Mucosa of descending colon (tissue), 3 donors: ENCODE measurements at regions not wholly inside any gene's neighbourhood (a gene's known extent, or its start where the extent isn't known, plus 50 kb on each side); places are given as distances from the start of the nearest gene placed in this dataset.

Experiments
- ATAC-seq: fragments of 200-7000 bp; cut with Tn5 transposase; one replicate; pipeline ENCODE4 v1.9.1; 2020; ENCODE audit warnings: mild to moderate bottlenecking, moderate library complexity
- DNase-seq, 3 donors: peaks; one replicate each; pipeline ENCODE4 v3.0.0-alpha.2; 2020
- H3K36me3 ChIP-seq: fragments of 200-600 bp; one replicate; pipeline ENCODE4 v1.8.0; 2021; ENCODE audit warnings: low read depth, mild to moderate bottlenecking
- H3K4me1 ChIP-seq: fragments of 200-600 bp; one replicate; pipeline ENCODE4 v1.8.0; 2021; ENCODE audit warnings: low read depth, mild to moderate bottlenecking
- H3K4me3 ChIP-seq: fragments of 200-600 bp; one replicate; pipeline ENCODE4 v1.8.0; 2021; ENCODE audit warnings: mild to moderate bottlenecking
- H3K9me3 ChIP-seq: fragments of 200-600 bp; one replicate; pipeline ENCODE4 v1.8.0; 2021; ENCODE audit warnings: mild to moderate bottlenecking
- intact Hi-C, 2 donors: fragments of 100-400 bp; cut with DNase I in 1 of 2; cut with micrococcal nuclease in 1 of 2; formaldehyde crosslinking; loops; one replicate each; pipeline versions ENCODE4 v1.11.0 to v1.11.1; 2022; cut with DNase I, micrococcal nuclease
- TF ChIP-seq, protein P1 (sequence below): fragments of 200-600 bp; IDR thresholded peaks from one replicate; pipeline ENCODE4 v1.8.0; 2022; ENCODE audit warnings: antibody characterized with exemption, mild to moderate bottlenecking
- donor health status: DM: no; HTN: no; CAD: no; lungs with moderate emphysema.
- donor health status: DM: no; HTN: no; CAD: no.
- donor health status: DM: no; HTN: yes; CAD: no.

- intact Hi-C loops = no loop called here
- TF ChIP-seq, protein P1, sequence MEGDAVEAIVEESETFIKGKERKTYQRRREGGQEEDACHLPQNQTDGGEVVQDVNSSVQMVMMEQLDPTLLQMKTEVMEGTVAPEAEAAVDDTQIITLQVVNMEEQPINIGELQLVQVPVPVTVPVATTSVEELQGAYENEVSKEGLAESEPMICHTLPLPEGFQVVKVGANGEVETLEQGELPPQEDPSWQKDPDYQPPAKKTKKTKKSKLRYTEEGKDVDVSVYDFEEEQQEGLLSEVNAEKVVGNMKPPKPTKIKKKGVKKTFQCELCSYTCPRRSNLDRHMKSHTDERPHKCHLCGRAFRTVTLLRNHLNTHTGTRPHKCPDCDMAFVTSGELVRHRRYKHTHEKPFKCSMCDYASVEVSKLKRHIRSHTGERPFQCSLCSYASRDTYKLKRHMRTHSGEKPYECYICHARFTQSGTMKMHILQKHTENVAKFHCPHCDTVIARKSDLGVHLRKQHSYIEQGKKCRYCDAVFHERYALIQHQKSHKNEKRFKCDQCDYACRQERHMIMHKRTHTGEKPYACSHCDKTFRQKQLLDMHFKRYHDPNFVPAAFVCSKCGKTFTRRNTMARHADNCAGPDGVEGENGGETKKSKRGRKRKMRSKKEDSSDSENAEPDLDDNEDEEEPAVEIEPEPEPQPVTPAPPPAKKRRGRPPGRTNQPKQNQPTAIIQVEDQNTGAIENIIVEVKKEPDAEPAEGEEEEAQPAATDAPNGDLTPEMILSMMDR = no peak
- ATAC-seq = no peak
These were observed 366.3 kb downstream of the TNS3 start for GRCh38 chr7:47215640-47216039.

GRCh38 chr7:47215049-47215448, 366.9 kb downstream of the TNS3 start:
- Histone ChIP-seq H3K4me3 (no peak overlapping the region), H3K9me3 (no peaks in the 10 kb centered on the region), H3K36me3 (no peaks in the 10 kb centered on the region), H3K4me1 (no peaks in the 10 kb centered on the region)
- ATAC-seq = no peak
- intact Hi-C loops = no loop called here
- no peak for DNase-seq
- TF ChIP-seq, protein P1 = no peak

More at GRCh38 chr7:47215640-47216039, 366.3 kb downstream of the TNS3 start:
- Histone ChIP-seq H3K36me3 (no peaks in the 10 kb centered on the region), H3K9me3 (no peaks in the 10 kb centered on the region), H3K4me1 (no peaks in the 10 kb centered on the region), H3K4me3 (no peak overlapping the region)
- no peak for DNase-seq

- intact Hi-C loops = no loop called here
- no peak for ATAC-seq
- Histone ChIP-seq H3K4me1 (no peaks in the 10 kb centered on the region), H3K9me3 (no peaks in the 10 kb centered on the region), H3K36me3 (no peaks in the 10 kb centered on the region), H3K4me3 (no peak overlapping the region)
- DNase-seq = no peak
- TF ChIP-seq, protein P1 = no peak
These were observed 368.6 kb downstream of the TNS3 start for GRCh38 chr7:47213276-47213675.

DNA sequence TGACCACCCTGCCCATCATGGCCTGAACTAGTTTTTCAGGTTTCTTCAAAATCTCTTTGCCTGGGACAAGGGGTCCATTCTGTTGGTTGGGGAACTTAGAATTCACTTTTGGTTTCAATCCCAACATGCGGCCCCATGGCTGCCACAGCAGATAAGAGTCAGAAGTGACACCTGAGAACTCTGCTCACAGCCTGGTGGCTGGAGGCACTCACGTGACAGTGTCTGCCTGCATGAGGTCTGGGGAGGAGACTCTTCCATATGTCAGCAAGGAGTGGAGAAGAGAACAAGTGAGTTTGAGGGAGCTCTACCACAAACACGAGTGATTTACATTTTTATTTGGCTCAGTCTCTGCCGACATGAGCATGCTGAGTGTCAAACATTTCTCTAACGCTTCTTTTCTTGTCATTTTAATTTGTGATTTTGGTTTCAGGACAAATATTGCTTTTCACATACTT, 370.4 kb downstream of the TNS3 start:
- TF ChIP-seq, protein P1 = no peak
- Histone ChIP-seq H3K4me1 (no peaks in the 10 kb centered on the region), H3K4me3 (no peak overlapping the region), H3K36me3 (no peaks in the 10 kb centered on the region), H3K9me3 (no peaks in the 10 kb centered on the region)
- intact Hi-C loops = no loop called here
- ATAC-seq = no peak
- no peak for DNase-seq

GRCh38 chr7:47210281-47210854, 371.5 kb downstream of the TNS3 start:
- Histone ChIP-seq H3K4me3 (no peak overlapping the region), H3K36me3 (no peaks in the 10 kb centered on the region), H3K9me3 (no peaks in the 10 kb centered on the region), H3K4me1 (no peaks in the 10 kb centered on the region)
- DNase-seq = no peak
- TF ChIP-seq, protein P1 = no peak
- intact Hi-C loops = no loop called here
- ATAC-seq = peak; percentile 52

GRCh38 chr7:47207956-47208355, 374.0 kb downstream of the TNS3 start:
- no peaks in the 10 kb centered on the region for H3K9me3 ChIP-seq
- no peaks in the 10 kb centered on the region for H3K4me1 ChIP-seq
- TF ChIP-seq, protein P1 = no peak
- no peak overlapping the region for H3K4me3 ChIP-seq
- intact Hi-C loops = no loop called here
- no peak for ATAC-seq
- H3K36me3 ChIP-seq = no peaks in the 10 kb centered on the region
- DNase-seq = no peak
